Mesendoderm (in vitro differentiated cells): ENCODE measurements at regions not wholly inside any gene's neighbourhood (a gene's known extent, or its start where the extent isn't known, plus 50 kb on each side); places are given as distances from the start of the nearest gene placed in this dataset.
A peak's percentile ranks its signal among the peaks of the same experiment; 100 is the strongest.

Experiments used
- DNase-seq: peaks from one replicate; pipeline ENCODE4 v3.0.0; 2013
- H2AK5ac ChIP-seq: 2 replicates; pipeline ENCODE4 v1.6.1; 2013; ENCODE audit warnings: low read length, inconsistent platforms
- H2BK120ac ChIP-seq: 2 replicates; pipeline ENCODE4 v1.6.1; 2013; ENCODE audit warnings: low read depth, mild to moderate bottlenecking, low read length, moderate library complexity, mixed read lengths
- H2BK15ac ChIP-seq: replicated peaks from 2 replicates; pipeline ENCODE4 v1.6.1; 2013; ENCODE audit warnings: low read depth, mild to moderate bottlenecking, moderate library complexity
- H2BK5ac ChIP-seq: 2 replicates; pipeline ENCODE4 v1.6.1; 2013; ENCODE audit warnings: low read length, inconsistent platforms
- H3K18ac ChIP-seq: 2 replicates; pipeline ENCODE4 v1.6.1; 2013; ENCODE audit warnings: mild to moderate bottlenecking, low read length, mixed read lengths
- H3K23ac ChIP-seq: one replicate; pipeline ENCODE4 v1.6.1; 2013; ENCODE audit warnings: low read length
- H3K27ac ChIP-seq: 2 replicates; pipeline ENCODE4 v1.5.1; 2013; ENCODE audit warnings: low read depth, mild to moderate bottlenecking, inconsistent platforms, low read length, moderate library complexity
- H3K27me3 ChIP-seq: 2 replicates; pipeline ENCODE4 v1.6.1; 2013; ENCODE audit warnings: low read length, control low read depth, mild to moderate bottlenecking, inconsistent platforms; ENCODE audit not compliant: insufficient read depth, poor library complexity
- H3K36me3 ChIP-seq: 2 replicates; pipeline ENCODE4 v1.6.1; 2013; ENCODE audit warnings: low read length, inconsistent platforms; ENCODE audit not compliant: control insufficient read depth, insufficient read depth
- H3K4ac ChIP-seq: one replicate; pipeline ENCODE4 v1.6.1; 2013; ENCODE audit warnings: low read depth, mild to moderate bottlenecking, low read length, moderate library complexity
- H3K4me1 ChIP-seq: 2 replicates; pipeline ENCODE4 v1.6.1; 2013; ENCODE audit warnings: low read depth, low read length, inconsistent platforms; ENCODE audit not compliant: control insufficient read depth
- H3K4me2 ChIP-seq: 2 replicates; pipeline ENCODE4 v1.6.1; 2013; ENCODE audit warnings: low read length
- H3K4me3 ChIP-seq: 2 replicates; pipeline ENCODE4 v1.5.1; 2013; ENCODE audit warnings: mild to moderate bottlenecking, low read length
- H3K56ac ChIP-seq: one replicate; pipeline ENCODE4 v1.6.1; 2013; ENCODE audit warnings: low read length
- H3K79me1 ChIP-seq: 2 replicates; pipeline ENCODE4 v1.6.1; 2013; ENCODE audit warnings: low read length, inconsistent platforms
- H3K79me2 ChIP-seq: 2 replicates; pipeline ENCODE4 v1.6.1; 2013; ENCODE audit warnings: mild to moderate bottlenecking, low read length; ENCODE audit not compliant: control insufficient read depth, insufficient read depth
- H3K9ac ChIP-seq: 2 replicates; pipeline ENCODE4 v1.6.1; 2013; ENCODE audit warnings: low read length, inconsistent platforms
- H4K5ac ChIP-seq: one replicate; pipeline ENCODE4 v1.6.1; 2013; ENCODE audit warnings: low read length
- H4K8ac ChIP-seq: one replicate; pipeline ENCODE4 v1.6.1; 2013; ENCODE audit warnings: low read depth, mild to moderate bottlenecking, control low read depth, low read length, moderate library complexity
- WGBS: extraction: QIAGEN DNeasy Blood & Tissue Kit; methylation state at CpG from one replicate; pipeline ENCODE4 v1.1.7; 2013; ENCODE audit warnings: low lambda C conversion rate, missing lambda C conversion rate; ENCODE audit not compliant: insufficient coverage; ENCODE audit errors: extremely low coverage; 5-methylcytosine and 5-hydroxymethylcytosine counted together

DNA sequence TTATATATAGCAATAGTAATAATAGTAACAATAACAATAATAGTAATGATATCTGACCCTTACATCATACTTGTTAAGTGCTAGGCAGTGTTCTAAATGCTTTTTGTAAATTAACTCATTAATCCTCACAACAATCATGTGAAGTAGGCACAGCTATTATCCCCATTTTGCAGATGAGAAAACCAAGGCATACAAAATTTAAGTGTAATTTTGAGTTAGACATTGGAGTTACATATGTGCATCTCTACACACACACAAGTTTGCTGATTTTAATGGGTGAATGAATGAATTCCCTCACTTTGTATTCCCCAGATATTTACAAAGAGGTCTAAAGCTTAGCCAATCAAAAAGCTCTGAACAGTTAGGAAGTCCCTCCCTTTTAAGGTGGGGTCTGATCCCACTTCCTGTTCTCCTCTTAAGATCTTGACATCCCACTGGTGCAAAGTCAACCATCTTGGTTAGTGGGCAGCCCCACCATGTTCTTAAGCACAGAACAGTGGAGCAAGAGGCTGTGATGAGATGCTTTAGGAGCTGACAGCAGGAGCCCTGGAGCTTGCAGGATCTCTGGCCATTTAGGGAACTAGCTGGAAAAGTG, 85.3 kb upstream of the FOXP4 start:
- no peak overlapping the region for H2BK5ac ChIP-seq
- H3K56ac ChIP-seq = no peak overlapping the region
- no peak overlapping the region for H2BK15ac ChIP-seq
- H3K9ac ChIP-seq = no peak overlapping the region
- H3K4me2 ChIP-seq = no peak overlapping the region
- peak; percentile 25 for DNase-seq
- H2AK5ac ChIP-seq = no peak overlapping the region
- no peak overlapping the region for H3K27ac ChIP-seq
- no peaks in the 10 kb centered on the region for H3K27me3 ChIP-seq
- H3K79me2 ChIP-seq = no peaks in the 10 kb centered on the region
- no peaks in the 10 kb centered on the region for H3K36me3 ChIP-seq
- no peaks in the 10 kb centered on the region for H3K4me1 ChIP-seq
- no peak overlapping the region for H4K8ac ChIP-seq
- no peak overlapping the region for H3K4me3 ChIP-seq
- H3K4ac ChIP-seq = no peak overlapping the region
- no peak overlapping the region for H3K18ac ChIP-seq
- H3K79me1 ChIP-seq = no peaks in the 10 kb centered on the region
- no peak overlapping the region for H4K5ac ChIP-seq
- no peak overlapping the region for H2BK120ac ChIP-seq
- H3K23ac ChIP-seq = no peak overlapping the region

DNA sequence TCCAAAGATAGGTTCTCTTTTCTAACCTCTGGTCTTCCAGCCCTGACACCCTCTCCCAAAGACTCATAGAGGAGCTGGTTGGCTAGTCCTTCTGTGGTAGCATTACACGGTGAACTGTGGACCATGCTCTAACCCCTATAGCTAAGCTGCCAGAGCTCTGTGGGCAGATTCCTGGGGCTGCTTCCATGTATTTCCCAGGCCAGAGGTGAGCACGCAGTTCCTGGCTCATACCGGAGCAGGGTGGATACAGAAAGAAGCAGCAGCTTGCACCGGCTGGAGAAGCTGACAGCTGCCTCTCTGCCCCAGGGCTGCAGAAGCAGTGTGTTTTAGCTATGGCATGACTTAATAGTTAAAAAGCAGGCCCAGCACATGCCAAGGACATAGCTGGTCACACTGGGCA, 84.1 kb upstream of the FOXP4 start:
- no peaks in the 10 kb centered on the region for H3K27me3 ChIP-seq
- no peak overlapping the region for H3K27ac ChIP-seq
- H3K23ac ChIP-seq = no peak overlapping the region
- H3K56ac ChIP-seq = no peak overlapping the region
- no peak overlapping the region for H4K5ac ChIP-seq
- no peaks in the 10 kb centered on the region for H3K4me1 ChIP-seq
- no peak overlapping the region for H4K8ac ChIP-seq
- H2BK15ac ChIP-seq = no peak overlapping the region
- H3K36me3 ChIP-seq = no peaks in the 10 kb centered on the region
- H3K79me2 ChIP-seq = no peaks in the 10 kb centered on the region
- no peak overlapping the region for H2BK120ac ChIP-seq
- no peaks in the 10 kb centered on the region for H3K79me1 ChIP-seq
- no peak overlapping the region for H3K4me2 ChIP-seq
- no peak overlapping the region for H2BK5ac ChIP-seq
- H3K4me3 ChIP-seq = no peak overlapping the region
- no peak overlapping the region for H3K9ac ChIP-seq
- WGBS = no CpG with 5 or more reads among the region's 4 CpGs
- no peak overlapping the region for H3K18ac ChIP-seq
- no peak overlapping the region for H2AK5ac ChIP-seq
- no peak for DNase-seq
- no peak overlapping the region for H3K4ac ChIP-seq

DNA sequence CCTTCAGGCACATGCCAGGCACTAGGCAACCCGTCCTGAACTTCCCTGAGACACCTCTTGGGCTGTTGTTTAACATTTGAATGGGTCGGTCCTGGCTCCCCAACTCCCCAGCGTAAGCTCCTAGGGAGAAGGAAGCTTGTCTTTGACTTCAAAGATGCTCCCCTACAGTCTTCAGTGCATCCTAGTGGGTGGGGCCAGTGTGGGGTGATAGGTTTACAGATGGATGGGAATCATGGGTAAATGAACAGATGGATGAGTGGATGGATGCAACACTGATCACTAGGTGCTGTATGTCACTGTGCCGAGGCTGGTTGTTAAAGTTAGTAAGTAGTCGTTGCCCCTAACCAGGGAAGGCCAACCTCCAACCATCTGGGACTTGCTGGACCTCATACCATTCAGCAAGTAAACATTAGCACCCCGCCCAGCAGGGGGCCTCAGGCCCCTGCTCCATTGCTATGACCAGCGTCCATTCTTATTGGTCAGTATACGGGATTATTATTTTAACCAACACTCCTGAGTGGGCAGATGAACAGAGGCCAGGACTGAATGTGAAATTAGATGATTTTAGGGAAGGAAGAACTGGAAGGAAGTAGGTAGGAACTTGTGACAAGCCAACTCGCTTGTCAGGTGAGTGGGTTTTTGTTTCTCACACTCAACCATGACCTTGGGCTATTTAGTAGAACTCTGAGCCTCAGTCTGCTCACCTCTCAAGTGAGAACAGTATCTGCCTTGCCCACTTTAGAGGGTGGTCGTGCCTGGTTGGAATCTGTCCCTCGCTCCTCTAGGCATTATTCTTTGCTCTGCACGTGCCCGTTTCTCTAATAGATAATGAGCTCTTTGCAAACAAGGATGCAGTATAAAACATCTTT, 82.9 kb upstream of the FOXP4 start:
- no peak overlapping the region for H3K4me3 ChIP-seq
- no peak overlapping the region for H3K56ac ChIP-seq
- no peak overlapping the region for H2BK15ac ChIP-seq
- no peaks in the 10 kb centered on the region for H3K79me1 ChIP-seq
- WGBS = no CpG with 5 or more reads among the region's 13 CpGs
- H3K18ac ChIP-seq = no peak overlapping the region
- H2BK120ac ChIP-seq = no peak overlapping the region
- no peak overlapping the region for H3K4me2 ChIP-seq
- H3K27ac ChIP-seq = no peak overlapping the region
- no peaks in the 10 kb centered on the region for H3K4me1 ChIP-seq
- DNase-seq = peak; percentile 34
- H3K23ac ChIP-seq = no peak overlapping the region
- no peaks in the 10 kb centered on the region for H3K27me3 ChIP-seq
- H3K4ac ChIP-seq = no peak overlapping the region
- H2BK5ac ChIP-seq = no peak overlapping the region
- H3K9ac ChIP-seq = no peak overlapping the region
- no peak overlapping the region for H4K8ac ChIP-seq
- no peak overlapping the region for H2AK5ac ChIP-seq
- H4K5ac ChIP-seq = no peak overlapping the region
- no peaks in the 10 kb centered on the region for H3K79me2 ChIP-seq
- H3K36me3 ChIP-seq = no peaks in the 10 kb centered on the region

DNA sequence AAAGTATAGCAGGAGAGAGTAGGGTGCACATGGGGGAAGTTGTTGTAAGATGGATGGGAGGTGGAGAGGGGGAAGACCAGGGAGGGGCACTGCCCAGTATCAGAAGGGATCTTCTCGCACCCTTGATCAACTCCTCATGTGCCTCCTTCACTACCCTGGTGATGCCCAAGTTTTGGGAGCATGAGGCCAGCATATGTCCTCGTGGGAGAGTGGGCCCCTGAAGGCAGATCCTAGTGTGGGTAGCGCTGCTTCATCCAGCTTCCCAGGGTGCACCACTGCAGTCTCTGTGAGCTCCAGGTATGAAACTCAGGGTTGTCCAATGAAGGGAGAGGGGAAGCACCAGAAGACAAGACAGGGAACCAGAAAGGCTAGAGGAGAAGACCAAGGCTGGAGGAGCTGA, 82.2 kb upstream of the FOXP4 start:
- Histone ChIP-seq H2BK120ac (no peak overlapping the region), H3K56ac (no peak overlapping the region), H3K27ac (no peak overlapping the region), H4K5ac (no peak overlapping the region), H2BK5ac (no peak overlapping the region), H3K79me1 (no peaks in the 10 kb centered on the region), H3K4me3 (no peak overlapping the region), H3K9ac (no peak overlapping the region), H3K4me1 (no peaks in the 10 kb centered on the region), H3K4ac (no peak overlapping the region), H4K8ac (no peak overlapping the region), H3K27me3 (no peaks in the 10 kb centered on the region), H2AK5ac (no peak overlapping the region), H2BK15ac (no peak overlapping the region), H3K18ac (no peak overlapping the region), H3K36me3 (no peaks in the 10 kb centered on the region), H3K4me2 (no peak overlapping the region), H3K79me2 (no peaks in the 10 kb centered on the region), H3K23ac (no peak overlapping the region)
- DNase-seq = no peak
- WGBS = no CpG with 5 or more reads among the region's 3 CpGs

DNA sequence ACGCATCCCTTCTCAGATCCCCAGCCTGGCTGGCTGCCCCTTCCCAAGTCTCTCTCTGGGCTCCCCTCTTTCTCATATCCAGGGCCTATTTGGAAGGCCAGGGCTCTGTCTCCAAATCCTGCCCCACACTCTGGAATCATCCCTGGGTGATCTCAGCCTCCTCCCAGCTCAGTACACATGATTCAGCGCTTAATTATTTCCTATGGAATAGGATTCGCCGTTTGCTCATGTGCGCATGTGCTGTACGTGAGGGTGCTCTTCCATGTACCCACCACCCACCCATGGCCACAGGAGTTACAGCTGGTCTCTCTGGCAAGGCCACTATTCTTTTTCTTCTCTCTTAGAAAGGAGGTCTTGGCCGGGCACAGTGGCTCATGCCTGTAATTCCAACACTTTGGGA, 81.7 kb upstream of the FOXP4 start:
- H3K4me3 ChIP-seq = no peak overlapping the region
- H2BK5ac ChIP-seq = no peak overlapping the region
- H3K23ac ChIP-seq = no peak overlapping the region
- H2BK15ac ChIP-seq = no peak overlapping the region
- WGBS = no CpG with 5 or more reads among the region's 7 CpGs
- H2BK120ac ChIP-seq = no peak overlapping the region
- no peak overlapping the region for H3K4ac ChIP-seq
- no peak overlapping the region for H4K5ac ChIP-seq
- H3K4me1 ChIP-seq = no peaks in the 10 kb centered on the region
- no peak overlapping the region for H3K18ac ChIP-seq
- no peak overlapping the region for H2AK5ac ChIP-seq
- H3K4me2 ChIP-seq = no peak overlapping the region
- no peak overlapping the region for H3K56ac ChIP-seq
- no peaks in the 10 kb centered on the region for H3K79me1 ChIP-seq
- no peak for DNase-seq
- H3K36me3 ChIP-seq = no peaks in the 10 kb centered on the region
- H4K8ac ChIP-seq = no peak overlapping the region
- H3K27ac ChIP-seq = no peak overlapping the region
- H3K9ac ChIP-seq = no peak overlapping the region
- H3K79me2 ChIP-seq = no peaks in the 10 kb centered on the region
- H3K27me3 ChIP-seq = no peaks in the 10 kb centered on the region
